Common myeloid progenitor, CD34-positive (primary cell): ENCODE measurements at regions not wholly inside any gene's neighbourhood (a gene's known extent, or its start where the extent isn't known, plus 50 kb on each side); places are given as distances from the start of the nearest gene placed in this dataset.
"Not testable (repeated sequence)": the region's sequence is repeated elsewhere in the genome, so short reads cannot be mapped to it uniquely, and the experiment has no call there.

ENCODE experiments used
- CTCF ChIA-PET: fragments of 350-600 bp; sonication (Branson Sonifier 250); formaldehyde crosslinking; loops from one replicate; lab custom pipeline; 2021; ENCODE audit warnings: antibody characterized with exemption; lab: Charles Lee
- POLR2A ChIA-PET: fragments of 350-600 bp; sonication (Branson Sonifier 250); formaldehyde crosslinking; loops from one replicate; lab custom pipeline; 2021; ENCODE audit warnings: antibody characterized with exemption; lab: Charles Lee
- DNase-seq, 3 donors: peaks; one replicate each; pipeline versions ENCODE4 v3.0.0 to v3.0.0-alpha.2; 2013
- H3K27ac ChIP-seq, 2 experiments: 1 replicate in 1 of 2; 2 replicates in 1 of 2; pipeline ENCODE4 v1.7.0; 2013; ENCODE audit warnings: inconsistent platforms in 2 of 2, low read length in 2 of 2, mild to moderate bottlenecking in 2 of 2, low read depth in 1 of 2, moderate library complexity in 1 of 2; ENCODE audit not compliant: severe bottlenecking in 2 of 2, insufficient read depth in 1 of 2, poor library complexity in 1 of 2
- H3K27me3 ChIP-seq, 5 experiments: replicated peaks in 2 of 5; 1 replicate in 3 of 5; 2 replicates in 2 of 5; pipeline versions ENCODE4 v1.6.1 to v1.7.0; 2013; ENCODE audit warnings: low read length in 4 of 5, mild to moderate bottlenecking in 2 of 5, moderate library complexity in 2 of 5, inconsistent platforms in 1 of 5; ENCODE audit not compliant: insufficient read depth in 5 of 5, control insufficient read depth in 4 of 5
- H3K36me3 ChIP-seq, 4 experiments: 1 replicate in 2 of 4; 2 replicates in 2 of 4; pipeline versions ENCODE4 v1.6.1 to v1.7.0; 2013; ENCODE audit warnings: low read length in 3 of 4, control low read depth in 1 of 4, mild to moderate bottlenecking in 1 of 4; ENCODE audit not compliant: control insufficient read depth in 4 of 4, insufficient read depth in 4 of 4
- H3K4me1 ChIP-seq, 4 experiments: 1 replicate in 3 of 4; 2 replicates in 1 of 4; pipeline versions ENCODE4 v1.6.1 to v1.7.1; 2013; ENCODE audit warnings: low read length in 3 of 4, mild to moderate bottlenecking in 3 of 4, control low read depth in 1 of 4, inconsistent platforms in 1 of 4, moderate library complexity in 1 of 4; ENCODE audit not compliant: control insufficient read depth in 4 of 4, insufficient read depth in 4 of 4; ENCODE audit errors: control extremely low read depth in 1 of 4
- H3K4me3 ChIP-seq, 7 experiments: 1 replicate in 4 of 7; 2 replicates in 3 of 7; pipeline versions ENCODE4 v1.5.1 to v1.7.0; 2013; ENCODE audit warnings: mild to moderate bottlenecking in 7 of 7, low read length in 6 of 7, moderate library complexity in 6 of 7, inconsistent platforms in 2 of 7, low read depth in 2 of 7, control low read depth in 1 of 7; ENCODE audit not compliant: insufficient read depth in 4 of 7, control insufficient read depth in 1 of 7; ENCODE audit errors: extremely low read depth in 1 of 7
- H3K9me3 ChIP-seq, 5 experiments: 1 replicate in 4 of 5; 2 replicates in 1 of 5; pipeline versions ENCODE4 v1.6.1 to v1.7.1; 2013; ENCODE audit warnings: low read length in 4 of 5, mild to moderate bottlenecking in 2 of 5, inconsistent platforms in 1 of 5, low read depth in 1 of 5, moderate library complexity in 1 of 5; ENCODE audit not compliant: control insufficient read depth in 4 of 5, insufficient read depth in 2 of 5; ENCODE audit errors: control extremely low read depth in 1 of 5
- WGBS: methylation state at CpG from one replicate; pipeline ENCODE4 v1.1.5; 2013; ENCODE audit not compliant: insufficient coverage; 5-methylcytosine and 5-hydroxymethylcytosine counted together

DNA sequence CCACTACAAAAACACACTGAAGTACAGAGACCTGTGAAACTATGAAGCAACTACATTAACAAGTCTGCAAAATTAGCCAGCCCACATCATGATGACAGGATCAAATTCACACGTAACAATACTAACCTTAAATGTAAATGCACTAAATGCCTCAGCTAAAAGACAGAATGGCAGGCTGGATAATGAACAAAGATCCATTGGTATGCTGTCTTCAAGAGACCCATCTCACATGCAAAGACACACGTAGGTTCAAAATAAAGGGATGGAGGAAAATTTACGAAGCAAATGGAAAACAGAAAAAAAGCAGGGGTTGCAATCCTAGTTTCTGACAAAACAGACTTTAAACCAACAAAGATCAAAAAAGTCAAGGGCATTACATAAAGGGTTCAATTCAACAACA lies 120.1 kb upstream of the OSTN start:
- H3K27ac ChIP-seq, H3K36me3 ChIP-seq, H3K4me3 ChIP-seq, H3K4me1 ChIP-seq, POLR2A ChIA-PET, DNase-seq, H3K27me3 ChIP-seq, CTCF ChIA-PET: not testable (repeated sequence)
- peaks cover 0 to 13% (median 0%) of the 10 kb centered on the region in 5 experiments for H3K9me3 ChIP-seq
- 100% methylated on average over 1 of the region's 3 CpGs for WGBS

DNA sequence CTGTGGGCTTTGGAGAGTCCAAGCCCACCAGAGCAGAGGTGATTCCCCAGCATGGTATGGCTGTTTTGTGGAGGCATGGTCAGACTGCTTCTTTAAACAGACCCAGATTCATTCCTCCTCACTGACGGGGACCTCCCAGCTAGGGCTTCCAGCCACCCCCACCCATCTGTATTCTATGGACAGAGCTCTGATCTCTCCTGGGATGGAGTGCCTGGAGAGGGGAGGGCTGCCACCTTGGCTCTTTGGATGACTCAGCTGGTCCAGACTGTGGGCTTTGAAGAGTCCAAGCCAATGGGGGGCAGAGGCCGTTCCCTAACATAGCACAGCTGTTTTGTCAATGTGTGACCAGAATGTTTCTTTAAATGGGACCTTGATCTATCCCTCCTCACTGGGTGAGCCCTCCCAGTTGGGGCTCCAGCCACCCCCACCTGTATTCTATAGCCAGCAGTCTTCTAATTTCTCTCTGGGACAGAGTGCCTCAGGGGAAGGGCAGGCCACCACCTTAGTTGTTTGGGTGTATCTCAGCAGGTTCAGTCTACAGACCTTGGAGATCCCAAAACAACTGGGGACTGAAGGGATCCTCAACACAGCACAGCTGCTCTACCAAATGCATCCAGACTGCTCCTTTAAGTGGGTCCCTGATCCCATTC lies 122.0 kb upstream of the OSTN start:
- H3K36me3 ChIP-seq: no peaks in the 10 kb centered on the region
- CTCF ChIA-PET: no interaction called here
- no peaks in the 10 kb centered on the region for H3K4me1 ChIP-seq
- POLR2A ChIA-PET: no interaction called here
- no peak for DNase-seq
- H3K4me3 ChIP-seq: no peak overlapping the region
- H3K9me3 ChIP-seq: peaks cover 0 to 11% (median 0%) of the 10 kb centered on the region in 5 experiments
- no peak overlapping the region for H3K27ac ChIP-seq
- WGBS: 100% methylated on average over 2 of the region's 2 CpGs
- H3K27me3 ChIP-seq: no peaks in the 10 kb centered on the region

DNA sequence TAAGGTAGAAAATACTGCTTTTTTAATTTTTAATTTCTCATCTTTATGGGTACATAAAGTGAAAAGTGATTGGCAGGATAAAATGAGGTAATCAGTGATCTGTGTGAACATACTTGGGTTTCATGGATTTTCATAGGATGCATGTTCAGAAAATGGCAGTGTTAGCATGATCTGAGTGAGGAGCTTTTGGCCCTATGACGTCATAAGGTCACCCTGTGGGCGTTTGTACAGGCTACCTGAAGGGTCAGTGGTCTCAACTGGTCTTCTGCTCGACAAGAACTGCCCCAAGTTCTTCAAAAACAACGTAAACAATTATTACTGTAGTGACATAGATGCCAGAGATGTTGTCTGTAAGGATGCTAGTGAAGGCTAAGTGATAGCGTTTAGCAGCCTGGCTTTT lies 124.5 kb upstream of the OSTN start:
- no peaks in the 10 kb centered on the region for H3K36me3 ChIP-seq
- H3K4me1 ChIP-seq: no peaks in the 10 kb centered on the region
- no peak for DNase-seq
- ChIA-PET POLR2A (interaction anchor here (0.6 kb wide), 1 partner anchor 1146 kb away, joined by 3 read pairs; no protein-coding TSS in a partner anchor), CTCF (no interaction called here)
- H3K27ac ChIP-seq: no peak overlapping the region
- 50% methylated on average over 3 of the region's 5 CpGs for WGBS
- H3K27me3 ChIP-seq: no peaks in the 10 kb centered on the region
- H3K9me3 ChIP-seq: peaks cover 0 to 11% (median 0%) of the 10 kb centered on the region in 5 experiments
- no peak overlapping the region for H3K4me3 ChIP-seq

DNA sequence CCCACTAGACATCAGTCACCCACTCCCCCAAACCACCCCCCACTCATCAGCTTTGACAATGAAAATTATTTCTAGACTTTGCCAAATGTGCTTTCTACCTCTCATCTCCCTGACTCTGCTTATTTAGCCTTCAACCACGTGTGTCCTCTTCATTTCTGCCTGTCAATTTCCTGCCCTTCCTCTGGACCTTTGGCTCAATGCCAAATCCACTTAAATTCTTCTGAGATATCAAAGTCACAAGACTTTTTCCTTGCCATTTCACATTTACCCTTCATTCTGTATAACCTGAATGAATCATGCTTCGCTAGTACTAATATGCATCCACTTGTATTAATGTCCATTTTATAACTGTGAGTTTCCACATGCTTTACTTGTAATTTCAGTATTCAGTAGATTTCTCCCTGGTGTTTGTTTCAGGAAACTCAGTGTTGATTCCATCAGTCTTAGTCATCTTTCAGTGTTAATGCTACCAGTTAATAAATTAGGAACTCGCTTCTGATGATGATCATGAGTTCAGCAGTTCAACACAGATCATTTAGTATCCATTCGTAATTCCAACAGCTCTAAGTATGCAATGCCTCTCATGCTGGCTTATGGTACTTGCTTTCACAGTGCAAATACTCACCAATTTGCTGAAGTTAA lies 128.2 kb upstream of the OSTN start:
- WGBS: 82% methylated on average over 4 of the region's 4 CpGs
- no peak overlapping the region for H3K4me3 ChIP-seq
- H3K4me1 ChIP-seq: no peaks in the 10 kb centered on the region
- H3K36me3 ChIP-seq: no peaks in the 10 kb centered on the region
- no peaks in the 10 kb centered on the region for H3K27me3 ChIP-seq
- ChIA-PET CTCF (no interaction called here), POLR2A (no interaction called here)
- no peaks in the 10 kb centered on the region for H3K9me3 ChIP-seq
- DNase-seq: no peak
- H3K27ac ChIP-seq: no peak overlapping the region

DNA sequence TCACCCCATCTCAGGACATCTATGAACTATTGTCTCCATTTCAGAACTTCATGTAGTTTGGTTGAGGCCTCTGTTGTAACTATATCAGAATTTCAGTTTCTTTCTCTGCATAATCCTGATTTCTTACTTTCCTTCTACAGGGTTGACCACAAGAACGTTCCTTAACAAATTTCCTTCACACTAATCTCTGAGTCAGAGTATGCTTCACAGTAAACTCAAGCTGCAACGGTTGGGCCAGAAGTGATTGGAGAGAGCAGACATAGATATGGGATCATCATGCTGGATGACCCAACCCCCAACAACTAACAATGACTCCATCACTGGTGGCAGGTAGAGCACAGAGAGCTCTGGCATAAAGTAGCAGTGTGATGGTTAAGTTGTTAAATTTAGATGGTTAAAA lies 128.8 kb upstream of the OSTN start:
- Histone ChIP-seq H3K9me3 (no peaks in the 10 kb centered on the region), H3K27ac (no peak overlapping the region), H3K4me3 (no peak overlapping the region), H3K4me1 (no peaks in the 10 kb centered on the region), H3K36me3 (no peaks in the 10 kb centered on the region), H3K27me3 (no peaks in the 10 kb centered on the region)
- no peak for DNase-seq
- ChIA-PET POLR2A (no interaction called here), CTCF (no interaction called here)
- WGBS: no CpG with 5 or more reads among the region's 2 CpGs

DNA sequence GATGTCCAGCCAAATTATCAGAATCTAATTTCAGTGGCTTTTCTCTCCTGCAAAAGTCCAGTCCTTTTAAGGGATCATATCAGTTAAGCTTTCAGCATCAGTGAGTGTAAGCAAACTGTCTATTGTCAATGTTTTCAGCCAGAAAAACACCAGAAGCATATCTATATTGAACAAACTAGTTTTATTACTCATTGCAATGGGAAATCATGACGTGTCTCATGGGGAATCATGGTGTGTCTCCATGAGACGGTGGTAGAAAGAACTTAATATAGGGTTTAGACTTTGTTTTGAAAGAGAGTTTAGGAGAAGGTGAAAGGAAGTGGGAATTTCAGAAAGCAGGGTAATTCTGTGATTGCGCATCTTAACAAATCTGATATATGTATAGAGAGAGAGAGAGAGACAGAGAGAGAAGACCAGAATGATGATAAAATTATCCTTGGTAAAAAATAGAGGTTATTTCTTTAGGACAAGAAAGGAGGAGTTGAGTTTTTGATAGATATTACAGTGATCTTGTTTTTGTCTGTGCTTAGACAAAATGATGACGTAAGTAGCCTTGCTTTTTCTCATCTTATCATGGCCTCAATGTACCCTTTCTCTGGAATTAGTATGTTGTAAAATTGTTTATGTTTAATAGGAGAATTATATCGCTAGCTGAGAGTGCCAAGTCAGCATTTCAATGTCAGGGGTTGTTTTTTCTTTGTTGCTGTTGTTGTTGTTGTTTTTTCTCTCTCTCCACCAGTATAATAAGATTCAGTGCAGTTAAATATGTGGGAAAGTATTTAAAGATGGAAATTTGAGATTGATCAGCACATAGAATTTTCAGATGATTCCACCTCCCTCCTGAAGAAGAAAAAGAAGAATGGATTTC lies 129.9 kb upstream of the OSTN start:
- Histone ChIP-seq H3K4me1 (no peaks in the 10 kb centered on the region), H3K36me3 (no peaks in the 10 kb centered on the region), H3K4me3 (no peak overlapping the region), H3K9me3 (no peaks in the 10 kb centered on the region), H3K27ac (no peak overlapping the region), H3K27me3 (no peaks in the 10 kb centered on the region)
- ChIA-PET CTCF (no interaction called here), POLR2A (no interaction called here)
- no peak for DNase-seq
- 50% methylated on average over 2 of the region's 5 CpGs for WGBS

DNA sequence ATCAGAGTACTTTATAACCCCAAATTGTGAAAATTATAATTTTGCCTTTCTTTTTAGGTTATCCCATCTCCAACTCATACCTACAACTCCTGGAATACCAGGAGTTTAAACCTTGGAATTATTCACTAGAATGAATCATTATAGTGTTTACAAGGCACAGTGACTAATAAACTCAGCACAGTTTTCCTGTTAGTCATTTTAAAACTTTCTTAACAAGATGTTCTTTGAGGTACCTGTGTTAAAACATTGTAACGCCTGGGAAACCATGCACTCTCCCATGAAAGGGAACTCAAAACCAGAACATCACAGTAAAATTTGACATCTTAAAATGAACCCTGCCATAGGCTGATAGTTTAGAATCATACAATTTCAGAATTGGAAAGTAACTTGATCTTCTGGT lies 132.4 kb upstream of the OSTN start:
- Histone ChIP-seq H3K27me3 (no peaks in the 10 kb centered on the region), H3K4me1 (no peaks in the 10 kb centered on the region), H3K9me3 (peaks cover 0 to under 1% (median 0%) of the 10 kb centered on the region in 5 experiments), H3K36me3 (no peaks in the 10 kb centered on the region), H3K27ac (no peak overlapping the region), H3K4me3 (no peak overlapping the region)
- CTCF ChIA-PET: no interaction called here
- WGBS: no CpG with 5 or more reads among the region's 1 CpG
- POLR2A ChIA-PET: no interaction called here
- no peak for DNase-seq
